Activated CD4-positive, alpha-beta memory T cell treated with anti-CD3 and anti-CD28 coated beads for 36 hours (primary cell): ENCODE measurements at regions not wholly inside any gene's neighbourhood (a gene's known extent, or its start where the extent isn't known, plus 50 kb on each side); places are given as distances from the start of the nearest gene placed in this dataset.

ENCODE experiments used
- CTCF ChIA-PET: fragments of 350-600 bp; sonication (Branson Sonifier 250); formaldehyde crosslinking; loops from one replicate; lab custom pipeline; 2021; ENCODE audit warnings: antibody characterized with exemption, inconsistent platforms; lab: Charles Lee
- POLR2A ChIA-PET: fragments of 350-600 bp; sonication (Branson Sonifier 250); formaldehyde crosslinking; loops from one replicate; lab custom pipeline; 2021; ENCODE audit warnings: antibody characterized with exemption; lab: Charles Lee
- DNase-seq: peaks from one replicate; pipeline ENCODE4 v3.0.0-alpha.2; 2020
- H3K27ac Mint-ChIP-seq: one replicate; pipeline ENCODE4 v1.8.0; 2021; ENCODE audit warnings: mixed read lengths
- H3K27me3 Mint-ChIP-seq: one replicate; pipeline ENCODE4 v1.8.0; 2021; ENCODE audit warnings: mixed read lengths
- H3K36me3 Mint-ChIP-seq: one replicate; pipeline ENCODE4 v1.8.0; 2021; ENCODE audit warnings: mixed read lengths
- H3K4me1 Mint-ChIP-seq: one replicate; pipeline ENCODE4 v1.8.0; 2021; ENCODE audit warnings: low read depth, mixed read lengths
- H3K4me3 Mint-ChIP-seq: one replicate; pipeline ENCODE4 v1.8.0; 2021; ENCODE audit warnings: mild to moderate bottlenecking, mixed read lengths
- H3K9me3 Mint-ChIP-seq: one replicate; pipeline ENCODE4 v1.8.0; 2021; ENCODE audit warnings: mixed read lengths
- intact Hi-C: fragments of 100-400 bp; cut with micrococcal nuclease; formaldehyde crosslinking; loops from one replicate; pipeline ENCODE4 v1.15.1; 2023

DNA sequence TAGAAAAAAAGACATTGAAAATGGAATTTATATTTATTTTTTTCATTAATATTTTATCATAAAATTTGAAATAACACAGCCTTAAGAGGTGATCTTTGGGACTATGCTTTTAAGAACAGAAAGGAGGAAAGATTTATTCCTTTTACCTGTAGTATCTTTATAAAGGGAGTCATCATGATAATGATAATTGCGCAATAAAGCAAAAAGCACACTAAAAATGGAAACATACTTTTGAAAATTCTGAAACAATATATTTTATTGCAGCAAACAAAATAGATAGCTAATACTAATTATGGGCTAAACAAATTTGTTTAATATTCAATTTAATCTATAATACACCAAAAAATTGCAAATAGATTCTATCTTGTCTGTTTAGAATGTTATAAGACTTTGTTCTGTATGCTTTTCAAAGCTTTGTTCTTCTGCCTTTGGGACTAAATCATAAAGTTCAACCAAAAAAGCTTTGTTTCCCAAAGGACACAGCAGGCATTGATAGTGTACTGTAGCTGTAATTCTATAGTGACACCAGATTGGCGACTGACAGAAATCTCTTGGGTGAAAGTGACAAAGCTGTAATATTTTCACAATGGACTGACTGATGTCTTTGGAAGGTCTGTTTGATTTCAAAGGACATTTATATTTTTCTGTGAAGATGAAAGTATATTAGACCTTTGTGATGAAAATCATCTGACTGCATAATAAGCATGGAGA lies 2156.6 kb upstream of the TENM3 start:
- Mint-ChIP-seq H3K4me3 (no peak overlapping the region), H3K9me3 (peaks cover 8% of the 10 kb centered on the region), H3K4me1 (no peaks in the 10 kb centered on the region), H3K27ac (no peak overlapping the region), H3K36me3 (no peaks in the 10 kb centered on the region), H3K27me3 (no peaks in the 10 kb centered on the region)
- DNase-seq, result no peak
- POLR2A ChIA-PET, result no interaction called here
- intact Hi-C loops, result no loop called here
- CTCF ChIA-PET, result no interaction called here

DNA sequence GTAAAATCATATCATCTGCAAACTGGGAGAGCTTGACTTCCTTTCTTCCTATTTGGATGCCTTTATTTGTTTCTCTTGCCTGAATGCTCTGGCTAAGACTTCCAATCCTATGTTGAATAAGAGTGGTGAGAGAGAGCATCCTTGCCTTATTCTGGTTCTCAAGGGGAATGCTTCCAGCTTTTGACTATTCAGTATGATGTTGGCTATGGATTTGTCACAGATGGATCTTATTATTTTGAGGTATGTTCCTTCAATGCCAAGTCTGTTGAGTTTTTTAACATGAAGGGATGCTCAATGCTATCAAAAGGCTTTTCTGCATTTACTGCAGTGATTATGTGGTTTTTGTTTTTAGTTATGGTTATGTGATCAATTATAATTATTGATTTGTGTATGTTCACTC lies 2144.6 kb upstream of the TENM3 start:
- ChIA-PET CTCF (no interaction called here), POLR2A (no interaction called here)
- Mint-ChIP-seq H3K4me1 (no peaks in the 10 kb centered on the region), H3K36me3 (no peaks in the 10 kb centered on the region), H3K27ac (no peak overlapping the region), H3K27me3 (no peaks in the 10 kb centered on the region), H3K4me3 (no peak overlapping the region), H3K9me3 (peaks cover 7% of the 10 kb centered on the region)
- intact Hi-C loops, result no loop called here
- DNase-seq, result no peak

DNA sequence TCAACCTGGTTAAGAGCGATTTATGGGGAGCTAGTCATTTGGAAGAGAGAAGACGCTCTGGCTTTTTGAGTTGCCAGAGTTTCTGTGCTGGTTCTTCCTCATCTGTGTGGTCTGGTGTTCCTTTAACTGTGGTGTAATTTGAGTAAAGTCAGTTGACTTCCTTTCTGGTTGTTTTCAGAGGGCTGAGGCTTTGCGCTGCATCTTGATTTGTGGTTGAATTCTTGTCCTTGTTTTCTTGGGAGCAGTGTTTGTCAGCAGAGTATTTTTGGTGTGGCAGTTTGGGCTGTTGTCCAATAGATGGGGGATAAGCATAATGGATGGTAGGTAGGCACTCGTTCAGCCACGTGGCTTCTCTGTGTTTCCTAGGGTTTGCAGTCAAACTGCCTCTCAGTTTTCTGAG lies 2143.2 kb upstream of the TENM3 start:
- POLR2A ChIA-PET, result no interaction called here
- H3K27me3 Mint-ChIP-seq, result no peaks in the 10 kb centered on the region
- intact Hi-C loops, result no loop called here
- no peaks in the 10 kb centered on the region for H3K4me1 Mint-ChIP-seq
- CTCF ChIA-PET, result no interaction called here
- no peak overlapping the region for H3K4me3 Mint-ChIP-seq
- no peak overlapping the region for H3K27ac Mint-ChIP-seq
- no peaks in the 10 kb centered on the region for H3K36me3 Mint-ChIP-seq
- peaks cover 7% of the 10 kb centered on the region for H3K9me3 Mint-ChIP-seq
- DNase-seq, result no peak

DNA sequence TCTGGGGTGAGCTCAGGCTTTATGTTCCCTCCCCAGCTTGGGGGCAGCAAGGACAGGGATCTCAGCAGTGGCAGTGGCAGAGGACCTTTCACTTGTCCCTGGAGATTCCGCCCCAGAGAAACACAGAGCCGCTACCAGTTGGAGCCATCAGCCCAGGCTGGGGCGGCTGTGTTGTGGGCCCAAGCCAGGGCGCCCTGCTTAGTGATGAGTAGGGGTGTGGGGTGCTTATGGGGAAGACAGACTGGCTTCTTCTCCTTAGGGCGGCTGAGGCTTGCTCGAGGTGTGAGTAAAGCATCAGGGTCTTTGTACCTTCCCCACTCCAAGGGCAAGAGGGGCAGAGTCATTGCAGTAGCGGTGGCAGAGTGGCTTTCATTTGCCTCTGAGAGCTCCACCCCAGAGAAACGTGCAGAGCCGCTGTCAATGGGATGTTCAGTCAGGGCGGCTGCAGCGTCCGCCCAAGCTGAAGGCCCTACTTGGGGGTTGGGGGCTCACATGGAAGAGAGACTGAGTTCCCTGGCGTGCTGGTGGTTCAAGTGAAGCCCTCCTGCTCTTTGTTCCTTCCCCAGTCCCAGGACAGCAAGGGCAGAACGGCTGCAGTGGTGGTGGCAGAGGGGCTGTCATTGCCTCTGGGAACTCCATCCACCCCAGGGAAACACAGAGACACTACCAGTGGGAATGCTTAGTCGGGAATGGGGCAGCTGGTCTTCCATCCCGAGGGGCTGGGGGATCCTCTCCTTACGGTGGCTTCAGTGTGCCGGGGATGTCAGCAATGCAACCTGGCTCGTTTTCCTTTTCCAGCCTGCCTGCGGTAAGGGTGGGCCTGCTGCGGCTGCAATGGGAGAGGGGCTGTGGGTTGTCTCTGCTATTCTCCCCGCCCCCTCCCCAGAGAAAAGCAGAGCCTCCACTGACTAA lies 2142.5 kb upstream of the TENM3 start:
- Mint-ChIP-seq H3K27ac (no peak overlapping the region), H3K36me3 (no peaks in the 10 kb centered on the region), H3K4me3 (no peak overlapping the region), H3K4me1 (no peaks in the 10 kb centered on the region), H3K27me3 (no peaks in the 10 kb centered on the region), H3K9me3 (peaks cover 9% of the 10 kb centered on the region)
- intact Hi-C loops, result no loop called here
- ChIA-PET POLR2A (no interaction called here), CTCF (no interaction called here)
- no peak for DNase-seq

DNA sequence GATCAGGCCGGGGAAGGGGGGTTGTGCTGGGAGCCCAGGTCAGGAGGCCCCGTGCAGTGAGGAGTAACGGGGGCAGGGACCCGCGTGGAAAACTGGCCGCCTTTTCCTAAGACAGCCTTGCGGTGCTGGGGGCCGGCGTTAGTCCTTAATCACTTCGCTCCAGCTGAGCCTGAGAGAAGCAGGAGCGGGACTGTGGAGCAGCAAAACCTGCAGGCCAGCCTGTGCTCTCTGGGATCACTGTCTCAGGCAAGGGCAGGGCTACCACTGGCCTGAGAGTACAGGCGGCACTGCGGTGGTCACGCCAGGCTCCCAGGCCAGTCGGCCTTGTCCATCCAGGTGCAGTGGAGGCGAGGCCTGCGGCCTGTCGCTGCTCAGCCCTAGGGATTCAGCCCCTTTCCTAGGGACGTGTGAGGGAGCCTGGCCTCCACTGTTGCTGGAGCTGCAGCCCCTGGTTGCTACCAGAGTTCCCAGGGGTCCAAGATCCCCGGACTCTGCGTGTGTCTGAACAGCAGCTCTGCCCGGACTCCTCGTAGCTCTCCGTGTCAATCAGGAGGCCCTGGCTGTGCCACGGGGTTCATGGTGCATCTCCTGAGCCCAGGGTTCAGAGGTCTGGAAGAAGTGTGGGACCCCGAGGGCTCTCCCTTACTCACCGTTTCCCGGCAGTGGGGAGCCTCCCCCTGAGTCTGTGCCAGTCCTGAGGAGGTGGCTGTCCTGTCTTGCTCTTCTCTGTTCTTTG lies 2141.7 kb upstream of the TENM3 start:
- Mint-ChIP-seq H3K27me3 (no peaks in the 10 kb centered on the region), H3K36me3 (no peaks in the 10 kb centered on the region), H3K4me3 (no peak overlapping the region), H3K4me1 (no peaks in the 10 kb centered on the region), H3K27ac (no peak overlapping the region), H3K9me3 (peaks cover 9% of the 10 kb centered on the region)
- intact Hi-C loops, result no loop called here
- no peak for DNase-seq
- ChIA-PET POLR2A (no interaction called here), CTCF (interaction anchor here (0.5 kb wide), 1 partner anchor 29 kb away, joined by 3 read pairs; no protein-coding TSS in a partner anchor)

DNA sequence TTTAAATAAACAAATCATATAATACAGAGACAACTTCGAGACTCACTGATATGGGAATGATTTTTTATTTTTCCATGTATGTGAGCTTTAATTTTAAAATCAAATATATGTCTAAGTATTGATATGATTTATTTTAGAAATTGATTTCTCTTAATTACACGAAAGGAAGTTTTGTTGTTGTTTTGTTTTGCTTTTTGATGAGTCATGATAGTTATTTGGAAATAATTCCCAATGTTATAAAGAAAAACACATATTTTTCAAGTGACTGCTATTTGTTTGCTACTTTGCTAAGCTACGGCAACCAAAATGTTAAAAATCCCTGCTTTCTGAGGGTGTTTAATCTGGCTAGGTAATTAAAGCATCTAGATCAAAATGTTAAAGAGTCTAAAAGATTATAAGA lies 2139.4 kb upstream of the TENM3 start:
- Mint-ChIP-seq H3K4me3 (no peak overlapping the region), H3K27me3 (no peaks in the 10 kb centered on the region), H3K4me1 (no peaks in the 10 kb centered on the region), H3K9me3 (peaks cover 13% of the 10 kb centered on the region), H3K27ac (no peak overlapping the region), H3K36me3 (no peaks in the 10 kb centered on the region)
- ChIA-PET CTCF (no interaction called here), POLR2A (no interaction called here)
- no peak for DNase-seq
- intact Hi-C loops, result no loop called here

DNA sequence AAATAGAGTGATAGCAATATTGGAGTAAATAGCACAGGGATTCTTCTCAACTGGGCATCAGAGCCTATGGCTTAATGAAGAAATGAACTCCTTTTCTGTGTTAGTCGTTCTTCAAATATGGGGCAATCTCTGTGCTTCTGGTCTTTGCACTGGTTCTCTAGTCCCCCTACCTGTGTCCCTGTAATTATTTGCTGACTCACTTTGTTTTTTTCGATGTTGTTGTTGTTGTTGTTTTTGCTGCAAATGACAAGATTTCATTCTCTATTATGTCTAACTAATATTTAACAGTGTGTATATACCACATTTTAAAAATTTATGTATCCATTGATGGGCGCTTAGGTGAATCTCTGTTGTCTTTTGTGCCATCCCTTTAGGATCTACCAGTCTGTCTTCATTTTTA lies 2137.8 kb upstream of the TENM3 start:
- DNase-seq, result no peak
- POLR2A ChIA-PET, result no interaction called here
- H3K27ac Mint-ChIP-seq, result no peak overlapping the region
- no peak overlapping the region for H3K4me3 Mint-ChIP-seq
- peaks cover 11% of the 10 kb centered on the region for H3K9me3 Mint-ChIP-seq
- no peaks in the 10 kb centered on the region for H3K27me3 Mint-ChIP-seq
- H3K4me1 Mint-ChIP-seq, result no peaks in the 10 kb centered on the region
- H3K36me3 Mint-ChIP-seq, result no peaks in the 10 kb centered on the region
- CTCF ChIA-PET, result no interaction called here
- intact Hi-C loops, result no loop called here

DNA sequence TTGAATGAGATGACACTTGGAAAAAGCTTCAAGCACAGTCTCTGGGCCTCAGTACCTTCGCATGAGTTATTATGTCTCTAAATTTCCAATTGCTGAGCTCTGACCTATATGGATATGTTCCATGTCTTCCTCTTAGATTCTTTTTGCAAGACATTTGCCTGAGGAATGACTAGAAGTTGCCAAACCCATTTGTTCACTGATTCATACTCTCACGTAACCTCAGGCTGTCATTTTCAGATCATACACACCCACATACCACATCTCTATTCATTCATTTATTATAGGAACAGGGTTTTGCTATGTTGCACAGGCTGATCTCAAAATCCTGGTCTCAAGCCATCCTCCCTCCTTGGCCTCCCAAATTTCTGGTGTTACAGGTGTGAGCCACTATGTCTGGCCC lies 2137.1 kb upstream of the TENM3 start:
- Mint-ChIP-seq H3K4me3 (no peak overlapping the region), H3K27me3 (no peaks in the 10 kb centered on the region), H3K36me3 (no peaks in the 10 kb centered on the region), H3K27ac (no peak overlapping the region), H3K9me3 (peaks cover 11% of the 10 kb centered on the region), H3K4me1 (no peaks in the 10 kb centered on the region)
- DNase-seq, result no peak
- intact Hi-C loops, result no loop called here
- ChIA-PET CTCF (no interaction called here), POLR2A (no interaction called here)

DNA sequence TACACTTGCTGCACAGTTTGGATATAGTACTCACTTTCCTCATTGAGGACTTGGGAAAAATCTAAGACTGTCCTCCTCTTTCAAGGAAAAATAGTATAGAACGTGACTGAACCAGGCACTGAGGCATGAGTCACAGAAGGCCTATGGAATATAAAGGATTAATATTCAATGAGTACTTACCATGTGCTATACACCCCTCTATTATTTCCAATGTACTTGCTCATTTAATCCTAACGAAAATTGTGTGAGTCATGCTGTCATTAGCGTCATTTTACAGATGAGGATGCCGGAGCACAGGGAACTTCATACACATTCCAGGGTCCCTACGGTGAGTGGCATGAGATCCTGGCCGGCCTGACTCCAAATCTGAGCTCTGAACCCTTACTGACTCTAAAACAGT lies 2136.2 kb upstream of the TENM3 start:
- H3K4me3 Mint-ChIP-seq, result no peak overlapping the region

DNA sequence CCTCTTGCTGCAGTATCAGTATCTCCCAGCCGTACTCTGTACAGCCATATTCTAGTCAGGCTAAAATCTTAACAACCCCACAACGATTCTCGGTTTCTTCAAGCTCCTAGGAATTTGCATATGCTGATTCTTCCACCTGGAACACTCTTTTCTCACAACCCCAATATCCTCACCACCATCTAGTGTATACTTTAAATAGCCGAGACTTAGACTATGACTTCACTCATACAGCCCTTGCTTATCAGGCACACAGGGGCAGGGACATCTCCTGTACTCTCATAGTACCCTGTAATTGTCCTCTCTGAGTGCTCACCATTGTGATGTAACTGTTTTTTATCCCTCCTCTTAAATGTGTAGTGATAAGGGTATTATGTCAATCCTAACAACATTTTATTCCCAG lies 2126.4 kb upstream of the TENM3 start:
- no peak for DNase-seq
- H3K9me3 Mint-ChIP-seq, result peaks cover 7% of the 10 kb centered on the region
- no peak overlapping the region for H3K27ac Mint-ChIP-seq
- no peaks in the 10 kb centered on the region for H3K36me3 Mint-ChIP-seq
- intact Hi-C loops, result no loop called here
- POLR2A ChIA-PET, result no interaction called here
- no peaks in the 10 kb centered on the region for H3K4me1 Mint-ChIP-seq
- H3K4me3 Mint-ChIP-seq, result no peak overlapping the region
- H3K27me3 Mint-ChIP-seq, result no peaks in the 10 kb centered on the region
- CTCF ChIA-PET, result no interaction called here

More for the DNA sequence above, 2136.2 kb upstream of the TENM3 start:
- Mint-ChIP-seq H3K27ac (no peak overlapping the region), H3K4me1 (no peaks in the 10 kb centered on the region), H3K9me3 (peaks cover 11% of the 10 kb centered on the region), H3K36me3 (no peaks in the 10 kb centered on the region), H3K27me3 (no peaks in the 10 kb centered on the region)
- intact Hi-C loops, result no loop called here
- no peak for DNase-seq
- ChIA-PET POLR2A (no interaction called here), CTCF (no interaction called here)

DNA sequence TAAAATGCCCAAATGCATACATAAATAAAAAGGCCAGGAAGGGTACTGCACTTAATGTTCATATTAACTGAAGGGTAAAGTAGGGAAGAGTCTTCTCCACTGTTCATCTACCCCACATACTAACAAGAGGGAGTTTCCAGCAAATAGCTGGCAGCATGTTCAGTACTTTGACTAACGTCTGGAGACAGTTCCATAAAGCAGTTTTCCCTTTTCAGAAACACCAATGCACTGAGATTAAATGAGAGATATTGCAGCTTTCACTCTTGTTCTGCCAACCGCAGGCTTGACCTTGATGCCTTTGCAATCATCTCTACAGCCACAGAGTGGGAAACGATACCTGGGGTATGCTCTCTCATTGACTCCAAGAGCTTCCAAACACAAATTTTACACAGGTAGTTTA lies 2123.1 kb upstream of the TENM3 start:
- CTCF ChIA-PET, result no interaction called here

DNA sequence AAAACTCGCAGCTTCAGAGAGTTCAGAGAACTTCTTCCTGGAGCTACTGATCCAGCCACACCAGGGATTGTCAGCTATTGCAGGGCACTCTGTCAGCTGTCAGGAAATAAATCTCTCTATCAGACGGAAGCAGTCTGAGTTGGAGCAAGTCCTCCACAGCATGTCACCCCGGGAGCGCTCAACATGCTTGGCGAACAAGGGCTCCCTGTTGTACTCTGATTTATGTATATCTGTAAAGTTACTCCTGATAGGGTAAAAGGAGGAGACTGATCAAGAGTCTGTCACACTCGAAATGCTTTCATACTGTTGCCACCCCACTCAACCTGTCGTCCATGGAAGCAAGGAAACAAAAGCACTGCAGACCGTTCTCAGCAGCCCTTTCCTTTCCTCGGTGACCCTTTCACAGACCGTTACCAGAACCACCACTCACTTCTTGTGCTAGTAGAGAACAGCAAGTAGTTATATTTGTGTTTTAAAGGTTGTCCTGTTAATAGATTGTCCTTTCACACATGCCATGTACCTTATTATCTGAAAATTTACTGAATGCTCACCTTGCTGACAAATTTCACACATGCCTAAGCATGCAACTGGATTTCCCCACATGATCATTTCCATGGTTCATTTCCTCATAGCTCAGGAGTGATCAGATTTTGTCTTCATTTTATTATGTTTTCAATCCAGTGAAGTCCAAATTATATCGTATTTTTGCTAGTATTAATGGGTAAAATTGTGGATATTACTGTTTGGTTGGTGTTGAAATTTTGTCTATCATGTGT lies 2108.9 kb upstream of the TENM3 start:
- DNase-seq, result no peak
- H3K4me3 Mint-ChIP-seq, result no peak overlapping the region
- no peaks in the 10 kb centered on the region for H3K27me3 Mint-ChIP-seq
- no peaks in the 10 kb centered on the region for H3K36me3 Mint-ChIP-seq
- no peaks in the 10 kb centered on the region for H3K4me1 Mint-ChIP-seq
- peaks cover 5% of the 10 kb centered on the region for H3K9me3 Mint-ChIP-seq
- H3K27ac Mint-ChIP-seq, result no peak overlapping the region
- ChIA-PET CTCF (no interaction called here), POLR2A (no interaction called here)
- intact Hi-C loops, result no loop called here

More for the DNA sequence above, 2123.1 kb upstream of the TENM3 start:
- intact Hi-C loops, result no loop called here
- peaks cover 7% of the 10 kb centered on the region for H3K9me3 Mint-ChIP-seq
- H3K27me3 Mint-ChIP-seq, result no peaks in the 10 kb centered on the region
- DNase-seq, result no peak
- no peaks in the 10 kb centered on the region for H3K4me1 Mint-ChIP-seq
- H3K27ac Mint-ChIP-seq, result no peak overlapping the region
- H3K4me3 Mint-ChIP-seq, result no peak overlapping the region
- no peaks in the 10 kb centered on the region for H3K36me3 Mint-ChIP-seq
- POLR2A ChIA-PET, result no interaction called here
